GM19043 (cell line): ENCODE measurements at regions not wholly inside any gene's neighbourhood (a gene's known extent, or its start where the extent isn't known, plus 50 kb on each side); places are given as distances from the start of the nearest gene placed in this dataset.
"Not testable (repeated sequence)": the region's sequence is repeated elsewhere in the genome, so short reads cannot be mapped to it uniquely, and the experiment has no call there.

Experiments
- ATAC-seq: cut with Tn5 transposase; IDR thresholded peaks from one replicate; pipeline ENCODE4 v1.9.1; 2021; ENCODE audit warnings: low read depth; ENCODE audit not compliant: unreplicated experiment

DNA sequence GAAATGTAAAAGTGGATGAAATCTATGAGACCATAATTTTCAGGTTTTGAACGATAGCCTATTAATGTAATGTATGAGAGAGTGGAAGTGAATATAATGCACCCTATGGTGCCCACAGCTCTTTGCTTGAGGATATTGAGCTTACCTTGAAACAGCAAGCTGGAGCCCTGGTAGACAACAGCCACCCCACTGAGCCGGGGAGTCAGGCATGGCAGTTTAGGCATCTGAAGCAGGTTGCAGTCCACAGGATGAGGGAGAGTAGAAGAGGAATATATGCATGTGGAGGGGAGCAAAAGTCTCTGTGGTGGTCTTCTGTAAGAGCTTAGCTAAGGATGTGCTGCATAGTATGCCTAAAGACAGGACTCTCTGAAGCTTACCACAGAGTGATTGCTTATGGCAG lies 817.3 kb downstream of the DNAJB9 start:
- ATAC-seq = no peak

GRCh38 chr7:109387530-109387929 lies 817.9 kb downstream of the DNAJB9 start:
- no peak for ATAC-seq

GRCh38 chr7:109391240-109391639 lies 821.6 kb downstream of the DNAJB9 start:
- ATAC-seq = no peak

DNA sequence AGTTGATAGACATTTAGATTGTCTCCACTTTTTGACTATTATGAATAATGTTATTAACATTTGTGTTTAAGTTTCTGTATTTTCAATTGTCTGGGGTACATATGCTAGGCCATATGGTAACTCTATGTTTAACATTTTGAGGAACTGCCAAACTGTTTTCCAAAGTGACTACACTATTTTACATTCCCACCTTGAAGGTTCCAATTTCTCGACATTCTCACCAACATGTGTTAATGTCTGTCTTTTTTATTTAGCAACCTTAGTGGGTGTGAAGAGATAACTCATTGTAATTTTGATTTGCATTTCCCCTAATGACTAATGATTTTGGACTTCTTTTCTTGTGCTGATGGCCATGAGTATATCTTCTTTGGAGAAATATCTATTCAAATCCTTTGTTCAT lies 832.4 kb downstream of the DNAJB9 start:
- ATAC-seq = no peak

GRCh38 chr7:109407756-109408155 lies 838.1 kb downstream of the DNAJB9 start:
- no peak for ATAC-seq

DNA sequence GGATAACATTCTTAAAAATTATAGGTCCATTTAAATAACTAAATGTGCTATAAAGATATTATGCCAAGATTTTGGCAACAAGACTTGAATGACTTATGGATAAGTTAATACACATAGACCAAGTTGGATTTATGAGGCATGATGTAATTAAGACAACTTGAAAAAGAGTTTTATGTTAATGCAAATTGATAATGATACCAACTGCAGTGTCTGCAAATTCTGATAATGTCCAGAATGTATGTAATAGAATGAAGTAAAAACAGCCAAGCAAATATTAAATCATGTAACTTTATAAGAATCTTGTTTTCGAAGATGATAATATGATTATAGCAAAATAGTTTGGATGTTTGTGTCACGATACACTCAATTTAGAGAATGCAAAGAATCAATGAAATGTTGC lies 868.3 kb downstream of the DNAJB9 start:
- no peak for ATAC-seq

DNA sequence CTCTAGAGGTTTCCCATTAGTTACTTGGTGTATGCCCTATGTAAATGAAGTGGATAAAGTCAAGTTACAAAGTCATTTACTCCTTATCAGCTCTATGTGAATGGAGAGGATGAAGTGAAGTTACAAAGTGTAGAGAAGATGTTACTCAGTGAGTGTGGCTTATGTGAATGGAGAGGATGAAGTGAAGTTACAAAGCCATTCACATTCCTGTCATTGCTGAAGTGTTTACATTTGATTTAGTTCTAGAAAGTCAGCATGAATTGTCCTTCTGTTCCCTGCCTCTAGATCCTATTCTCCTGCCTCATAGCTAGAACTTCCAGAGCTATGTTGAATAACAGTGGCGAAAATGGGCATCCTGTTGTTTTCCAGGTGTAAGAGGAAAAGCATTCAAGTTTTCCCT lies 880.1 kb downstream of the DNAJB9 start:
- ATAC-seq = no peak

DNA sequence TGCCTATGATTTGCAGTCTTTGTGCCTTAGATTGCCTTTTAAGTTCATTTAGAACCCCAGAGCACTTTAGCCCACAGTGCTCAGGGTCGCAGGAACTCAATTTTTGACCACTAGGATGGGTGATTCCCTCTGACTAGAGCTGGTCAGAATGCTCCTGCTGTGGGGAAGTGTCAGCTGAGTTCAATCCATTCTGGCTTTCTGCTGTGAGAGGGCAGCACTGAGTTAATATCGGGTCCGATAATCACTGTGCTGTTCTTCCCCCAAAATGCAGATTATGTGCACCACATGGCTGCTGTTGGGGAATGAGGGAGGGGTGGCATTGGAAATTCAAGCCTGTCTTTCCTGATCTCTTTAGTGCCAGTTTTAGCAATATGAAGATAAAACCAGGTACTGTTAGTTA lies 886.4 kb downstream of the DNAJB9 start:
- ATAC-seq = no peak

DNA sequence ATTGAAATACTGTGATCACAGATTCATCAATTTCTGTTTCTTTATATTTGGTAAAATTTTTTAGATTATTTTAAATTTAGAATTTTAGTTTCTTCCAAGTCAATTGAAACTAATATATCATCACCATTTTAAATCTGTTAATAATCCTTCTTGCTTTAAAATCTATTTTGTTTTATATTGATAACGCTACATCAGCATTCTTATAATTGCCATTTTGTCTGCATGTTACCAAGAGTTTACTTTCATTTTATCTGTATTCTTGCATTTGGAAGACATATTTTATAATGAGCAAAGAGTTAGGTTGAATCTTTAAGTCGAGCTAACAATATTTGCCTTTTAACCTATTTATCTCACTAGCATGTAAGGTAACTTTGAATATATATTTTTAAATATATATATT lies 890.6 kb downstream of the DNAJB9 start:
- ATAC-seq = no peak

DNA sequence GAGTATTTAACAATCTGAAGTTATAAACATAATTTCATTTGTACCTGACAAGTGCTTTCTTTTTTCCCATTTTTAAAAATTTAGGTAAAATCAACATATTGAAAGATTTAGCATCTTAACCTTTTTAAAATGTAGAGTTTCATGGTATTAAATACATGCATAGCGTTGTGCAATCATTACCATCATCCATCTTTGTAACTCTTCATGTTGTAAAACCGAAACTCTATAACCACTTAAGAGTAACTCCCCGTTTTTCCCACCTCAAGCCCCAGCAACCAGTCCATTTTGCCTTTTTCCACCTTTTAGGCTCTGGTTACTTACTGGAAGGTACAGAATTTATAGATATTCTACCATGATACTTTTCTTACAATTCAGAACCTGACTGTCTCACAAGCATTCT lies 892.5 kb downstream of the DNAJB9 start:
- ATAC-seq = no peak

DNA sequence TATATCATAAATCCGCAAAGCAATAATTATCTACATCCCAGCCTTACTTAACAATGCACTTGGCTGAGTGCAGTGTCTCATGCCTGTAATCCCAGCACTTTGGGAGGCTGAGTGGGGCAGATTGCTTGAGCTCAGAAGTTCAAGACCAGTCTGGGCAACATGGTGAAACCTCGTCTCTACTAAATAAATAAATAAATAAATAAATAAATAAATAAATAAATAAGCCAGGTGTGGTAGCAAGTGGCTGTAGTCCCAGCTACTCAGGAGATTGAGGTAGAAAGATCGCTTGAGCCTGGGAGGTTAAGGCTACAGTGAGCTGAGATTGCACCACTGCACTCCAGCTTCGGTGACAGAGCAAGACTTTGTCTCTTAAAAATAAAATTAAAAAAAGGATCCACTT lies 898.1 kb downstream of the DNAJB9 start:
- not testable (repeated sequence) for ATAC-seq

DNA sequence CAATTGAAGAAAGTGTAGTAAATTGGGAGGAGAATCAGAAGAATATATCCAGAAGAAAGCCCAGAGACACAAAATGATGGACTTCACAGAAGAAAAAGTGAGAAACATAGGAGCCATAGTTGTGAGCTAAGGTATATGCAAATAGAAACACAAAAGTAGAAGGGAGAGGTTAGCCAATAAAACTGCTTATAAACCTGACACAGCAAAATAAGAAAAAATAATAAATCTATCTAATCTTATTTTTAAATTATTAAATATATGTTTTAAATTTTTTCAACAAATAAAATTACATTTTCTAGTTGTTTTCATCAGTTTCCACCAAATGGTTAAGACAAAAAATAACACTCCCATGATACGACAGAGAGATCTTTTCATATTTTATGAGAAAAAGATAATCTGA lies 903.5 kb downstream of the DNAJB9 start:
- no peak for ATAC-seq

- no peak for ATAC-seq
These were observed 906.7 kb downstream of the DNAJB9 start for GRCh38 chr7:109476409-109476808.

DNA sequence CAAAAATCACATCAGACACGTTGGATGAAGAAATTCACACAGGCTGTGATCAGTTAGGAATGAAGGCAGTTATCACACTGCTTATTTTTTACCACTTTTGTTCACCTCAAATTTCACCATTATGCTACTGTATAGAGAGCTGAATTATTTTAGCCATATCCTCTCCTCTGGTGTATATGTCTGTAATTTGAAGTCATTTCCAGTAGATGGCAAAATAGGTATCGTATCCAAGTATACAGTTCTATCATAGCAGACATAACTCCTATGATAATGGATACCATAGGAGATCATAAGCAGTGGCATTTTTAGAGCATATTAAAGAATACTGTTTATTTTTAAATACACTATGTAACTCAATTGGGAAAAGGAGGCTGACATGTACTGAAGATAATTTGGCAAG lies 909.7 kb downstream of the DNAJB9 start:
- ATAC-seq = no peak

DNA sequence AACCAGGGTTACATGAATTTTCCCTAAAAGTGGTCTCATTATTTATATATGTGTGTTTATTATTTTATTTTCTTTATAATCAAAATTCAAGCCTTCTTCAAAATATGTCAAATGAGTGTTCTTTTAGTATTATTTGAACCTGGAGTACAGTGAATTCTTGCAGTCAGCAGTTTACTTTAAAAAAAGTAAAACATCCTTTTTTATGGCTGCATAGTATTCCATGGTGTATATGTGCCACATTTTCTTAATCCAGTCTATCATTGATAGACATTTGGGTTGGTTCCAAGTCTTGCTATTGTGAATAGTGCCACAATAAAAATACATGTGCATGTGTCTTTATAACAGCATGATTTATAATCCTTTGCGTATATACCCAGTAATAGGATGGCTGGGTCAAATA lies 920.9 kb downstream of the DNAJB9 start:
- ATAC-seq = not testable (repeated sequence)

DNA sequence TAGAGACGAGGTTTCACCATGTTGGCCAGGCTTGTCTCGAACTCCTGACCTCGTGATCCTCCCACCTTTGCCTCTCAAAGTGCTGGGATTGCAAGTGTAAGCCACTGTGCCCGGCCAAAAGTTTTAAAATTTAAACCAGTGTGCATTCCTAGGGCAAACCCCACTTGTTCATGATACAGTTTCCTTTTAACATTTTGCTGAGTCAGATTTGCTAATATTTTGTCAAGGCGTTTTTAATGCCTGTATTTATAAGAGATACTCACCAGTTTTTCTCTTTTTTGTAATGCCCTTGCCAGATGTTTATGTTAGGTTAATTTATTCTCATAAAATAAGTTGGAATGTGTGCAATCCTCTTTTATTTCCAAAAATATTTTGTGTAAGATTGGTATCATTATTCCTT lies 927.4 kb downstream of the DNAJB9 start:
- no peak for ATAC-seq

DNA sequence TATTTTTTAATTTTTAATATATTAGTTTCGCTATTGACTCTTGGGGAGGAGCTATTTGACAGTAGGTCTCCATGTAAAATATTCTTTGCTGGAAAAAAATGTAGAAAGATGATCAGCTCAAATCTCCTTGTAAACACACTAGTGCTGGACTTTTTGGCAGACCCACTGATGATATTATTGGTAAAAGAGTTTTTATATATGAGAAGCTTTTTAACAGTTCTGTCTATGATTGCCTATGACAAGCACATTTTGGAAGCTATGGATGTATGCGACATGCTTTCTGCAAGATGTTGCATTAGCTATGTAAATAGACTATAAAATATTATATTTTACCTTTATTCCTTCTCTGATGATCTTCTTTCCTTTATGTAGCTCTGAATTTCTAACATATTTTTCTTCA lies 928.5 kb downstream of the DNAJB9 start:
- ATAC-seq = no peak

DNA sequence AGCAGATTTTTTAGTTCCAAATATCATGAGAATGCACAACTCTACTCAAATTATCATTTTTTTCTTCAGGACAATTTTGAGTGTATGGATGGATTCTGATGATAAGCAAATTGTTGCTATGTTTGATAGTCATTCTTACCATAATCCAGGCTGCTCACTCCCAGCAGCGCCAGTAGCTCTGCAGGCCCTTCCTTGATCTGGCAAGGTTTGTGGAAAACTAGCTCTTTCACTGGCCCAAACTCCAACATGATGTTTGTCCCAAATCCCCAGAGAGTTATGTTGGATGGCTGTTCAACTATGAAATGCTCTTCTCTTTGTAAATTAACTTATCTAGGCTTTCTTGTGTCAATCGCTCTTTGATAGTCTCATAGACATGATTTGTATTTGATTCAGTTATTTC lies 933.7 kb downstream of the DNAJB9 start:
- no peak for ATAC-seq

DNA sequence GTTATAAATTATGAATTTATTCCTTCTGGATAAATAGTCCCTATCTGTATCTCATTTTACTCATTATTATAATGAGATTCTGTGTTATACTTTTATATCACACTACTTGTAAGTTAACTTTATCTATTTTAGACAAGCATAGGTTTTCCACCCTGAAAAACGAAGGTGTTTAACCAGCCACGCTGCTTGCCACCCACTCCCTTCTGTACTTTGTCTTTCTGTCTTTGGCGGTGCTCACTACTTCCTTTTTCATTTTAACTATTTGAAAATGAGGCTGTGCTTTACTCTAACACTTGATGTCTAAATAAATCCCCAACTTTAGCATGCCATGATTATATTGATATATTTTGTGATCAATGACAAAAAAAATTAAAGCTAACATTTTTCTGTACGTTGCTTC lies 952.9 kb downstream of the DNAJB9 start:
- ATAC-seq = no peak

- ATAC-seq = no peak
These were observed 958.2 kb downstream of the DNAJB9 start for GRCh38 chr7:109527833-109528232.

DNA sequence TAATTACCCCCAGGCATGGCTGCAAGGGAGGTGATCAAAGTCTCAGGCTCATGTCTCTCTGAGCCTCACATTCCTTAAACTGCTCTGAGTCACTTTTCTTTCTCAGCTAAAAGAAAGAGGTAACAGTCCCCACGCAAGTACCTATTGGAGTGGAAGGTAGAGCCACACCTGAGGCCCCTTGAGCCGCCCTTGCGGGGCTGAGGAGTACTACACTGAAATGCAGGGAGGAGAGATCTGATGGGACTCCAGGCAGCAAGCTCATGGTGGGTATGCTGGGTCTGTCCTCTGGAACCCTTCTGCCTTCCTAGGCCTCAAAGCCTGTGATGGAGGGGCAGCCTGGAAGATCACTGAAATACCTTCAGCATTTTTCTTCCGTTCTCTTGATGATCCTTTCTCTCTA lies 960.0 kb downstream of the DNAJB9 start:
- no peak for ATAC-seq

GRCh38 chr7:109532262-109532992 lies 962.8 kb downstream of the DNAJB9 start:
- ATAC-seq = no peak

- no peak for ATAC-seq
These were observed 976.0 kb downstream of the DNAJB9 start for GRCh38 chr7:109545686-109546085.
